Daoy (cell line): ENCODE measurements at regions not wholly inside any gene's neighbourhood (a gene's known extent, or its start where the extent isn't known, plus 50 kb on each side); places are given as distances from the start of the nearest gene placed in this dataset.

Experiments used
- DNase-seq: peaks from one replicate; pipeline ENCODE4 v3.0.0-alpha.2; 2015; ENCODE audit warnings: low read depth

DNA sequence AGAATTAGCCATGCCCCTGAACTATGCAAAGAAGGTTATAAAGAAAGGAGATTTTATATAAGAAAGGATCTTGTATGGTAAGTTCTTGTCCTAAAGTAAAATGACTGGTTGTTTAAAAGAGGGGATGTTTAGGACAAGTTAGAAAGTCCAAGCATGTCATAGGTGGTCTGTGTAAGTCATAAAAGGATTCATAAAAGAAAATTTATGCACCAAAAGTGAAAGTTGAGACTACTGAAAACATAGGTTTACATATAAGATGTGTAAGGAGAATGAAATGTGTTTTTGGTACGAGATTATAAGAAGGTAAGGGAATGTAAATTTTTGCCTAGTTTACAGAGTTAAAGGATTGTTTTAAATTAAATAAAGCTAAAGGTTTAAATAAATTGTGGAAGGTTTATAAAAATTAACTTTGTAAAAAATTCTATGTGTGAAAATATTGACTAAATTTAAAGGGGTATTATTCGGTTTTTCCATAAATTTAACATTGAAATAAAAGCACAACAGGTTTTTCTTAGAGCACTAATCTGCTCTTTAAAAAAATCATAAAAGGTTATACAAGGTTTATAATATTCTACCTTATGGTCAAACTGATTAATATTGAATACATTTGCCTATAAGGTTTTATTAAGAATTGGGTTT is 93.6 kb upstream of the UST start:
- DNase-seq: no peak

DNA sequence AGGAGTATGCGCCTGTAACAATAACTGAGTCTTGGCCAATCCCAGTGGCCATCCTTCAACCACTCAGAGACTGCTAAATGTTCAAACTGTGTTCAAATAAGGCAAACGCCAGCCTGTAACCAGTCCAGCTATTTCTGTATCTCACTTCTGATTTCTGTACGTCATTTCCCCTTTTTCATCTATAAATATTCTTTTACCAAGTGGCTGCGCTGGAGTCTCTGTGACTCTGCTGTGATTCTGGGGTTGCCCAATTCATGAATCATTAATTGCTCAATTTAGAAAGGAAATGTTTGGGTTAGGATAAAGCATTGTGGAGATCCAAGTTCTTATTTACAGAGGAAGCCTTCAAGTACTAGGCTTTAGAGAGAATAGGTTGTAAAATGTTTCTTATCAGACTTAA is 89.8 kb upstream of the UST start:
- no peak for DNase-seq

DNA sequence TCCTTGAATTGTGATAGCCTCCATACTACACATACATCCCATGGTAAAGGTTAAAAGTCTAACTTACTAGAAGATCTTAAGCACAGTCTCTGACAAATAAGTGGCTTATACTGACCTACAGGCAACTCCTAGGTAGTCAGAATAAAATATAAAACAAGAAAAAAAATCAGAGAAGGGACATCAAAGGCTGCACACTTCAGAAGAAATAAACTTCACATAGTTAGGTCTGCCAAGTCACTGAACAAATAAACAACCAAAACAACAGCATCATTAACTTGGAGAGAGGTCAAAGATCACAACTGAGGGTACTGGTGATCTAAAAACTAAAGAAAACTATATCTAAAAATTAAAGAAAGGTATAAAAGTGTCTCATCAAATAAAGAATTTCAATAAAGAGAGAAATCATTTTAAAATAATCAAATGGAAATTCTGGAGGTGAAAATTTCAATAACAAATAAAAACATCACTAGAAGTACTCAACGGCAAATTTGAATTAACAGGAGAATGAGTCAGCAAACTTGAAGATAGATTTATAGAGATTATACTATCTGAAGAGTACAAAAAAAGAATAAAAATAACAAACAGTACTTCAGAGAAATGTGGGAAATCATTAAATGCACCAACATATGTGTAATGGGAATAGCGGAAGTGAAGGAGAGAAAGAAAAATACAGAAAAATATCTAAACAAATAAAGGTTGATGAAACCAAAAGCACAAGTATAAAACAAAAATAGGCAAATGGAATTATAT is 88.0 kb upstream of the UST start:
- DNase-seq: no peak

DNA sequence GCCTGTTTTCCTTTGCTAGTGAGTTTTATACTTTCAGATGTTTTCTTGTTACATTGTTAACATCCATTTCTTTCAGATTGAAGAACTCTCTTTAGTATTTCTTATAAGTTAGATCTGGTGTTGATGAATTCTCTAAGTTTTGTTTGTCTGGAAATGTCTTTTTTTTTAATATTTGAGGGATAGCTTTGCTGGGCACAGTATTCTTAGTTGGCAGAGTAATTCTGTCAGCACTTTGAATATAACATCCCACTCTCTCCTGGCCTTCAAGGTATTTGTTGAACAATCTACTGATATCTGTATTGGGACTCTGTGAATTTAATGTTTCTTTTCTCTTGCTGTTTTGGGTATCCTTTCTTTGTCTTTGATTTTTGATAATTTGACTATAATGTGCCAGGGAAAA is 79.4 kb upstream of the UST start:
- no peak for DNase-seq

DNA sequence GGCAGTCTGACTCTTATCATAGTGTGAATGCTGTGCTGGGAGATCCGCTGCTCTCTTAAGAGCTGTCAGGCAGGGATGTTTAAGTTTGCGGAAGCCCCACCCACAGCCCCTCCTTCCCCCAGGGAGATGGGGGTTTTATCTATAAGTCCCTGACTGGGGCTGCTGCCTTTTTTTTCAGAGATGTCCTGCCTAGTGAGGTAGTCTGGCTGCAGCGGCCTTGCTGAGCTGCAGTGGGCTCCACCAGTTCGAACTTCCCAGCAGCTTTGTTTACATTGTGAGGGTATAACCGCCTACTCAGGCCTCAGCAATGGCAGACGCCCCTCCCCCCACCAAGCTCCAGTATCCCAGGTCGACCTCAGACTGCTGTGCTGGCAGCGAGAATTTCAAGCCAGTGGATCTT is 75.7 kb upstream of the UST start:
- no peak for DNase-seq

DNA sequence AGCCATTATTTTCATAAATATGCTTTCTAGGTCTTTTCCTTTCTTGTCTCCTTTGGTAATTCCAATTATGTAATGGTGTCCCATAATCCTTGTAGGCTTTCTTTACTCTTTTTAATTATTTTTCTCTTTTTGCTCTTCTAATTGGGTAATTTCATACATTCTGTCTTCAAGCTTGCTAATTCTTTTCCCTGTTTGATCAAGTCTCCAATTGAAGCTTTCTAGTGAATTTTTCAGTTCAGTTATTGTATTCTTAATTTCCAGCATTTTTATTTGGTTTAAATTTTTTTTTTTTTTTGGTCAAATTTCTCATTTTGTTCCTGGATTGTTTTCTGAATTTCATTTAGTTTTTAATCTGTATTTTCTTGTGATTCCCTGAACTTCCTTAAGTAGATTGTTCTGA is 74.9 kb upstream of the UST start:
- DNase-seq: no peak

DNA sequence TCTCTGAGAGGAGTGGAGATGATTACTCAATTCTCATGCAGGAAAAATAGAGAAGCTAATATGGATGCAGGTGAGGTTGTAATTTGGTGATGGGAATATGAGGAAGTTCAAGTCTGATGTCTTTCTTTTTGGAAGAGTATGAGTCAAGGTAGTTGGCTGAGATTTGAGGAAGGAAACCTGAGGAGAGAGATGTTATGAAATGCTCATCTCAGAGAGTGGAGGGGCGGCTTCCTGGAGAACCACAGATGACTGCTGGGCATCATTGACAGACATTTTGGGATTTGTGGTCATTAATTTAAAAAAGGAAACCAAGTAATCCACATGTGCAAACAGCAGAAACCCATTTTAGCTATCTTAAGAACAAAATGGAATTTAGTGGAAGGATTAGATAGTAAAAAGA is 72.5 kb upstream of the UST start:
- no peak for DNase-seq

DNA sequence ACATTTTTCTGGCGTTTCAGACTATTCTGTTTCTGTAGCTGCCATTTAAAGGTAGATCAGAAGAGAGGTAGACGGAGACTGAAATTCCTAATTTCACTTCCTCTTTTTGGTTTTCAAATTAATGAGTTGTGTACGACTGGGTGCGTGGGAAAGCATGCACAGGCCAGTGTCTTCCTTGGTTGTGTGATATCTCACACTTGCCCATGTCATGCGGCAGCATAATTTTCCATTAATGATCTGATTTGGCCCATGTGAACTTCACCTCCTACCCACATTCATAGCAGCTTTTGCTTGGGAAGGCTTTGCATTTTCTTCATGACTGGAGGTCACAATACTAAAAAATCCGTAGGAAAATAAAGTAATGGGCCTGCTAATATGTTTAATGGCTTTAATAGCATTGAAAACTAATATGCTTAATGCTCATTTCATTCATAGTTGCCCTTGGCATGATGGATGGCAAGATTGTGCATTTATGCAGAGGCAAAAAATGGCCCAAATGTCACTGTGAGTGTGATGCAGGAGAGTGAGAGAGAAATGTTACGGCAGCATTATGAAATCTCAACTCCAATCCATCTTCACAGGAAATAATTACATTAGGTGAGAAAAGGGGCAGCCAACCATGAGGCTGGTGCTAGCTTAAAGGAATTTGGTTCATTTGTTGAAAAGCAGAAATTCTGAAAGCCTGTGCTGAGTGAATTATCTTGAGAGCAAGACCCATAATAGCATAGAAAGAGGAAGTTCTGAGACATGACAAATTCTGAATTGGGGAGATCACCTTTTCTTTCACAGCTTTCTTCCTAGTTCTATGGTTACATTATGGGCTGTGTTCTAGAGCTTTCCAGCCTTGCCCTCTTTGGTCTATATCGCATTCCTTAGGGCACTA is 69.0 kb upstream of the UST start:
- no peak for DNase-seq

DNA sequence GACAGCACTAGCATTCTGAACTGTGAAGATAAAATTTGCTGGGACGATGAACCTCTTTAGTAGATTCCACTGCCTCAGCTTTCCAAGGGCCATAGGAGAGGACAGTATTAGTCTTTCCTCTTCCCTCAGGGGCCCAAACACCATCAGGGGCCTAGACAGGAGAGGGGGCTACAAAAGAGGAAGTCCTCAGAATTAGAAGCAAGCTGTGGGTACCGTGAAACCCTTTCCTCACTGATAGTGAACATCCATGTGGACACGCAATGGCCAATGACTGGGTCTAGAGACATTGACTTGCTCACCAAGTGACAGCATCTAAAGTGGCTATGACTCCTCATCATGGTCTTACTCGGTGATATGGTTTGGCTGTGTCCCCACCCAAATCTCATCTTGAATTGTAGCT is 68.1 kb upstream of the UST start:
- no peak for DNase-seq

DNA sequence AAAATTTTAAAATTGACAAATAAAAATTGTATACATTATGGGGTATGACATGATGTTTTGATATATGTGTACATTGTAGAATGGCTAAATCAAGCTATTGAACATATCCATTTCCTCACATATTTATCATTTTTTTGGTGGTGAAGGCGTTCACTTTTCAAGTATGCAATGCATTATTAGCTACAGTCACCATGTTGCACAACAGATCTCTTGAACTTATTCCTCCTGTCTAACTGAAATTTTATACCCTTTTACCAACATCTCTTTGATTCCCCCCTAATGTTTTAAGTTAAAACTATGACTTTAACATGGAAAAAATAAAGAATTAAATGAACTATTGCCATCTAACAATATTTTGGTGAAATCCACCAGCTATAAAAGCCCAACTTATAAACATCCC is 65.2 kb upstream of the UST start:
- no peak for DNase-seq

DNA sequence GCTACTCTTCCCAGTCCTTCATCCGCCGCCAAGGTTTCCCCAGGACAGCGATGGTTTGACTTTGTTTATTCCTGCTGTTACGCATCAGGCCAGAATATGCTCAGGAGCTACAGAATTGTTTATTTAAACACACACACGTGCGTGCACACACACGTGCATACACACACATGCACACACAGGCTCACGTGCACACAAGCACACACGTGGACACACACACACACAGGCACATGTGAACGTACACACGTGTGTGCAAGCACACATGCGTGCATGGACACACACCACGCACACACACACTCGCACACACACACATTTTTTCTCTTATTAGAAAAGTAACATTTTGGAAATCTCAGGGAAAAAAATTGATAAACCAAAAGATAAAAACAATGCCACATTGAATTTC is 64.6 kb upstream of the UST start:
- no peak for DNase-seq

DNA sequence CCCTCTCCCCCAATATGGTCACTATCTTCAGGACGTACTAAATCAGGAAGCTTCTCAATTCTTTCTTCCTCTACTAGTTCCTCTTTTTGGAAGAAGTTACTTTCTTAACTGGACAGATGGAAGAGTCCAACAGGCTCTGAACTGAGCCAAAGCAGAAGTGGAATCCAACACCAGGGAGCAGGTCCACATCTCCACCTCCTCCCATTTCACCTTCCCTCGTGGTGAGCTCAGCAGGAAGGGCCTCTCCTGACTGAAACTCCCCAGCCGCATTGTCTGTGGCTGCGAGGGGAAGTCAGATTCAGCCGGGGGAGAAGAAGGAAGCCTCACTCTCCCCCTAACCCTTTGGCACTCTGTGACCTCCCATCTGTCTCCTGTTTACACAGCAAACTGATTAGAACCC is 63.8 kb upstream of the UST start:
- DNase-seq: no peak

DNA sequence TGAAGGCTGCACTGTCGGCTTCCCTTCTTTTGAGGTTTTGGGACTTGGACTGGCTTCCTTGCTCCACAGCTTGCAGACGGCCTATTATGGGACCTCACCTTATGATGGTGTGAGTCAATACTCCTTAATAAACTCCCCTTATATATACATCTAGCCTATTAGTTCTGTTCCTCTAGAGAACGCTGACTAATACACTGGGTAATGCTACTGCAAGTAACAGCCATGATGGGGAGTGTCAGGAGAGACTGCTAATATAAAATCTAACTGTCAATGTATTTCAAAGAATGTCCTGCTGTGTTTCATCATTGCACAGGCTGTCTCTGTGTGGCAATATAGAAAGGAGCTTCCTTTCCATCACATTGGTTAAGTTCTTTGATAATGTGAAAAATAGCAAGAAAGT is 57.7 kb upstream of the UST start:
- DNase-seq: no peak

DNA sequence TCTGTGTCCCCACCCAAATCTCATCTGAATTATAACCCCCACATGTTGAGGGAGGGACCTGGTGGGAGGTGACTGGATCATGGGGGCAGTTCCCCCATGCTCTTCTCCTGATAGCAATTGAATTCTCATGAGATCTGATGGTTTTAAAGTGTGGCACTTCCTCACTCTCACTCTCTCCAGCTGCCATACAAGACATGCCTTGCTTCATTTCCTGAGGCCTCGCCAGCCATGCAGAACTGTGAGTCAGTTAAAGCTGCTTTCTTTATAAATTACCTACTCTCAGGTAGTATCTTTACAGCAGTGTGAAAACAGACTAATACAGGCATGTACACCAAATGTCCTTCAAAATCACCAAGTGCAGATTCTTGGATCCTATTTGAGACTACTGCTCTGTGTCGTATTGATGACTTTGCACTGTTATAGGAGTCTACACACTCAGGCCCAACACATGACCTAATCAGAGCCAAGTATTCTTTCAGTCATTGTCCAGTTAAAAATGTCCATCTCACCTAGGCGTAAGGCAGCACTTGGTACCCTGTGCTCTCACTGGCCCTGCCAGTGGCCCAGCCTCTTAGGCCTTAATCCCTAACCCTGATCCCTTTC is 52.8 kb upstream of the UST start:
- DNase-seq: no peak
